Neuronal stem cell (in vitro differentiated cells): ENCODE measurements at regions not wholly inside any gene's neighbourhood (a gene's known extent, or its start where the extent isn't known, plus 50 kb on each side); places are given as distances from the start of the nearest gene placed in this dataset.

Source experiments
- DNase-seq: peaks from one replicate; pipeline ENCODE4 v3.0.0-alpha.2; 2013; ENCODE audit warnings: low spot score
- H2AFZ ChIP-seq: one replicate; pipeline ENCODE4 v1.6.1; 2013; ENCODE audit warnings: mild to moderate bottlenecking, low read length, inconsistent platforms
- H2AK5ac ChIP-seq: 2 replicates; pipeline ENCODE4 v1.6.1; 2013; ENCODE audit warnings: low read depth, mild to moderate bottlenecking, inconsistent platforms, low read length, moderate library complexity, mixed read lengths
- H2BK120ac ChIP-seq: 2 replicates; pipeline ENCODE4 v1.6.1; 2013; ENCODE audit warnings: low read depth, mild to moderate bottlenecking, inconsistent platforms, low read length, moderate library complexity, mixed read lengths
- H2BK12ac ChIP-seq: one replicate; pipeline ENCODE4 v1.6.1; 2013; ENCODE audit warnings: low read length, inconsistent platforms
- H2BK15ac ChIP-seq: 2 replicates; pipeline ENCODE4 v1.6.1; 2013; ENCODE audit warnings: mild to moderate bottlenecking, low read length, inconsistent platforms, mixed read lengths
- H2BK5ac ChIP-seq: one replicate; pipeline ENCODE4 v1.6.1; 2013; ENCODE audit warnings: inconsistent platforms, mild to moderate bottlenecking, low read length, moderate library complexity
- H3K14ac ChIP-seq: one replicate; pipeline ENCODE4 v1.6.1; 2013; ENCODE audit warnings: low read length, inconsistent platforms
- H3K18ac ChIP-seq: 2 replicates; pipeline ENCODE4 v1.6.1; 2013; ENCODE audit warnings: low read length, inconsistent platforms
- H3K23ac ChIP-seq: 2 replicates; pipeline ENCODE4 v1.6.1; 2013; ENCODE audit warnings: low read depth, mild to moderate bottlenecking, mixed read lengths, low read length, inconsistent platforms; ENCODE audit not compliant: poor library complexity
- H3K27ac ChIP-seq: replicated peaks from 3 replicates; pipeline ENCODE4 v1.5.1; 2013; ENCODE audit warnings: low read length, inconsistent platforms
- H3K27me3 ChIP-seq, 3 experiments: 2 replicates each; pipeline ENCODE4 v1.6.1; 2013; ENCODE audit warnings: low read length in 3 of 3, mild to moderate bottlenecking in 2 of 3, inconsistent platforms in 1 of 3, low read depth in 1 of 3, mixed read lengths in 1 of 3, moderate library complexity in 1 of 3; ENCODE audit not compliant: control insufficient read depth in 3 of 3, insufficient read depth in 3 of 3
- H3K36me3 ChIP-seq, 2 donors: replicated peaks in 1 of 2; 2 replicates each; pipeline ENCODE4 v1.6.1; 2013; ENCODE audit warnings: low read length in 2 of 2; ENCODE audit not compliant: control insufficient read depth in 2 of 2, insufficient read depth in 2 of 2
- H3K4ac ChIP-seq: 2 replicates; pipeline ENCODE4 v1.6.1; 2013; ENCODE audit warnings: inconsistent platforms, mild to moderate bottlenecking, low read length, moderate library complexity
- H3K4me1 ChIP-seq, 2 donors: 1 replicate in 1 of 2; 2 replicates in 1 of 2; pipeline ENCODE4 v1.6.1; 2013; ENCODE audit warnings: low read length in 2 of 2, low read depth in 1 of 2; ENCODE audit not compliant: control insufficient read depth in 2 of 2, insufficient read depth in 1 of 2
- H3K4me2 ChIP-seq: one replicate; pipeline ENCODE4 v1.6.1; 2013; ENCODE audit warnings: mild to moderate bottlenecking, low read length, inconsistent platforms; ENCODE audit not compliant: insufficient read depth, poor library complexity, severe bottlenecking
- H3K4me3 ChIP-seq, 2 donors: 2 replicates each; pipeline ENCODE4 v1.5.1; 2013; ENCODE audit warnings: low read length in 2 of 2, mild to moderate bottlenecking in 2 of 2, inconsistent platforms in 1 of 2, moderate library complexity in 1 of 2
- H3K79me1 ChIP-seq: one replicate; pipeline ENCODE4 v1.6.1; 2013; ENCODE audit warnings: low read depth, mild to moderate bottlenecking, inconsistent platforms, low read length, moderate library complexity
- H3K9ac ChIP-seq: one replicate; pipeline ENCODE4 v1.6.1; 2013; ENCODE audit warnings: mild to moderate bottlenecking, low read depth, low read length, inconsistent platforms; ENCODE audit not compliant: poor library complexity
- H3K9me3 ChIP-seq, 2 donors: replicated peaks in 1 of 2; 2 replicates each; pipeline versions ENCODE3 to v1.6.1; 2013; ENCODE audit warnings: low read length in 2 of 2, mild to moderate bottlenecking in 2 of 2, inconsistent platforms in 1 of 2, low read depth in 1 of 2, mixed read lengths in 1 of 2, moderate library complexity in 1 of 2; ENCODE audit not compliant: control insufficient read depth in 2 of 2, insufficient read depth in 1 of 2
- H4K8ac ChIP-seq: one replicate; pipeline ENCODE4 v1.6.1; 2013; ENCODE audit warnings: low read depth, mild to moderate bottlenecking, inconsistent platforms, low read length, moderate library complexity
- H4K91ac ChIP-seq: one replicate; pipeline ENCODE4 v1.6.1; 2013; ENCODE audit warnings: low read length, low read depth, mild to moderate bottlenecking, inconsistent platforms; ENCODE audit not compliant: poor library complexity
- WGBS, 2 donors: extraction: QIAGEN DNeasy Blood & Tissue Kit; methylation state at CpG; one replicate each; pipeline ENCODE4 v1.1.7; 2013; ENCODE audit warnings: missing lambda C conversion rate in 2 of 2, mixed read lengths in 1 of 2; ENCODE audit not compliant: insufficient read length in 2 of 2, insufficient replicate concordance in 1 of 2; ENCODE audit errors: extremely low coverage in 2 of 2; 5-methylcytosine and 5-hydroxymethylcytosine counted together

DNA sequence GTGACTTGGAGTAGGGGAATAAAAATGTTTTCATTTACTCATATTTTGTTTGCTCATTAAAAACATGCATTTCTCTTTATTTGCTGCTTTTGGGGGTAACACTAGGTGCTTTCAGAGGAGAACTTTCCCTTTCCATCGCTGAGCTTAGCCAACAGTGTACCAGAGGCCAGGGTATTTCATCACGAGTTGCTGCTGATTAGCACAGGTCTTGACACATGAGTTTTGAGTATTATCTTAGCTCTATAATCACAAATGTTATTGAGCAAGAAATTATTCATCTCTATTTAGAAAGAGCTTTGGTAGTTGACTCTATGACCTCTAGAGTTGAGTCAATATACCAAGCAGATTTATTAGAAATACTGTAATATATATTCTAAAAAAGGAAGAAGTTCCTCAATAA is 375.9 kb downstream of the NXPH1 start:
- Histone ChIP-seq H3K27me3 (no peaks in the 10 kb centered on the region), H2BK12ac (no peak overlapping the region), H2AFZ (no peak overlapping the region), H3K4me3 (no peak overlapping the region), H3K9me3 (no peaks in the 10 kb centered on the region), H4K91ac (no peak overlapping the region), H3K36me3 (no peaks in the 10 kb centered on the region), H2AK5ac (no peak overlapping the region), H4K8ac (no peak overlapping the region), H3K18ac (no peak overlapping the region), H3K79me1 (no peaks in the 10 kb centered on the region), H3K23ac (no peak overlapping the region), H2BK5ac (no peak overlapping the region), H3K4me1 (no peaks in the 10 kb centered on the region), H3K4ac (no peak overlapping the region), H3K4me2 (no peak overlapping the region), H2BK120ac (no peak overlapping the region), H3K14ac (no peak overlapping the region), H2BK15ac (no peak overlapping the region), H3K9ac (no peak overlapping the region), H3K27ac (no peak overlapping the region)
- no peak for DNase-seq
- no CpG with 5 or more reads among the region's 2 CpGs for WGBS, 2 donors

DNA sequence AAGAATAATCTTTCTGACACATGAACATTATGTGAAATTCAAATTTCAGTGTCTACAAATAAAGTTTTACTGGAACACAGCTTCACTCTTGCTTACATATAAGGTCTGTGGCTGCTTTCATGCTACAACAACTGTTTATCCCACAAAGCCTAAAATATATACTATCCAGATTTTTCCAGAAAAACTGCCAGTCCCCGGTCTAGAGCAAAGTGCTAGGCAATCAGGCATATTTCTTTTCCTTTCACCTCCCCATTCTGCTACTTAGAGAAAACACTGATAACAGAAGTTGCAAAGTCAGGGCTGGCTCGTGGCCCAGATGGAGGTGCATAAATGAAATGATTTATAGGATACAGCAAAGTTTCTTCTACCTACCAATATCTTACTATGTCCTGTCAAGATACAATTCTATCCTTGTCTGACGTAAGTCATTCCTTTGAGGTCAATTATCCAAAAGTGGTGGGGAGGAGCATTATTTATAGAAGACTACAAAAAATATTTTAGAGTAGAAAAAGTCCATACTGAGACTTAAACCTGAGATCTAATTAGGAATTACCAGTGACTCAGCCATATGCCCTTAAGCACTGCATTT is 384.1 kb downstream of the NXPH1 start:
- Histone ChIP-seq H2AK5ac (no peak overlapping the region), H2BK12ac (no peak overlapping the region), H3K4me1 (no peaks in the 10 kb centered on the region), H3K4ac (no peak overlapping the region), H3K14ac (no peak overlapping the region), H2BK15ac (no peak overlapping the region), H3K9me3 (no peaks in the 10 kb centered on the region), H3K27ac (no peak overlapping the region), H4K8ac (no peak overlapping the region), H3K27me3 (no peaks in the 10 kb centered on the region), H2BK5ac (no peak overlapping the region), H3K18ac (no peak overlapping the region), H2AFZ (no peak overlapping the region), H3K36me3 (no peaks in the 10 kb centered on the region), H3K9ac (no peak overlapping the region), H3K4me3 (no peak overlapping the region), H4K91ac (no peak overlapping the region), H3K79me1 (no peaks in the 10 kb centered on the region), H3K4me2 (no peak overlapping the region), H3K23ac (no peak overlapping the region), H2BK120ac (no peak overlapping the region)
- no peak for DNase-seq
- WGBS, 2 donors, result no CpG with 5 or more reads among the region's 3 CpGs

DNA sequence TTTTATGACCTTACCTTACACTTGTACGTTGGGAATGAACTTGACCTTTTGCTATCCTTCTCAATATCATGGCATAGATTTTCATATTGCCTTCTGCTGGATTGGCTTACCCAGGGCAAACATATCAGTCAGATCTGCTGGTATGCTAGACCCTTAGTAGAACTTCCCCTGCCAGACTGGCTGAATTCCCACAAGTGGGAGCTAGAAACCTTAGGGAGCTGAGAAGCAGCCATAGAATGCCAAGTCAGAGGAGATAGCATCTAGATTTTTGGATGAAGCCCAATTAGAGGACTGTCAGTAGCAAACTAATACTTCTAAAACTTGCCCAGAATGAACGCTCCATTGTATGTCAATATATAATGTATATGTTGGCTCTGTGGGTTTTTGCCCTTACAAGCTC is 385.0 kb downstream of the NXPH1 start:
- Histone ChIP-seq H3K9me3 (no peaks in the 10 kb centered on the region), H3K14ac (no peak overlapping the region), H2AFZ (no peak overlapping the region), H2AK5ac (no peak overlapping the region), H3K4me1 (no peaks in the 10 kb centered on the region), H2BK120ac (no peak overlapping the region), H3K79me1 (no peaks in the 10 kb centered on the region), H3K27me3 (no peaks in the 10 kb centered on the region), H3K23ac (no peak overlapping the region), H2BK5ac (no peak overlapping the region), H3K36me3 (no peaks in the 10 kb centered on the region), H3K27ac (no peak overlapping the region), H4K8ac (no peak overlapping the region), H2BK12ac (no peak overlapping the region), H3K18ac (no peak overlapping the region), H3K4ac (no peak overlapping the region), H2BK15ac (no peak overlapping the region), H4K91ac (no peak overlapping the region), H3K4me2 (no peak overlapping the region), H3K4me3 (no peak overlapping the region), H3K9ac (no peak overlapping the region)
- no peak for DNase-seq
- no CpG with 5 or more reads among the region's 2 CpGs for WGBS, 2 donors

DNA sequence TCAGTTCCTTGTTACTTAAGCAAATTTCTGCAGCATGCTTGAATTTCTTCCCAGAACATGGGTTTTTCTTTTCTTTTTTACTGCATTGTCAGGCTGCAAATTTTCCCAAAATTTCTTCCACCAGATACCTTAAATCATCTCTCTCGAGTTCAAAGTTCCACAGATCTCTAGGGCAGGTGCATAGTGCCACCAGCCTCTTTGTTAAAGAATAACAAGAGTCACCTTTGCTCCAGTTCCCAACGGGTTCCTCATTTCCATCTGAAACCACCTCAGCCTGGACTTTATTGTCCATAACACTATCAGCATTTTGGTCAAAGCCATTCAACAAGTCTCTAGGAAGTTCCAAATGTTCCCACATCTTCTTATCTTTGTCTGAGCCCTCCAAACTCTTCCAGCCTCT is 389.2 kb downstream of the NXPH1 start:
- Histone ChIP-seq H4K91ac (no peak overlapping the region), H3K18ac (no peak overlapping the region), H4K8ac (no peak overlapping the region), H3K4me3 (no peak overlapping the region), H2AK5ac (no peak overlapping the region), H2AFZ (no peak overlapping the region), H2BK12ac (no peak overlapping the region), H3K36me3 (no peaks in the 10 kb centered on the region), H3K14ac (no peak overlapping the region), H3K9ac (no peak overlapping the region), H3K4me1 (no peaks in the 10 kb centered on the region), H3K4ac (no peak overlapping the region), H3K79me1 (no peaks in the 10 kb centered on the region), H3K27ac (no peak overlapping the region), H2BK120ac (no peak overlapping the region), H3K27me3 (no peaks in the 10 kb centered on the region), H3K4me2 (no peak overlapping the region), H2BK15ac (no peak overlapping the region), H3K9me3 (no peaks in the 10 kb centered on the region), H2BK5ac (no peak overlapping the region), H3K23ac (no peak overlapping the region)
- no CpG with 5 or more reads among the region's 2 CpGs for WGBS, 2 donors
- no peak for DNase-seq
